Lung (tissue), 11 donors: ENCODE measurements at regions not wholly inside any gene's neighbourhood (a gene's known extent, or its start where the extent isn't known, plus 50 kb on each side); places are given as distances from the start of the nearest gene placed in this dataset.
A peak's percentile ranks its signal among the peaks of the same experiment; 100 is the strongest.

Experiments
- ATAC-seq: fragments of 200-7000 bp; cut with Tn5 transposase; one replicate; pipeline ENCODE4 v1.9.1; 2020; ENCODE audit warnings: moderate number of reproducible peaks; ENCODE audit not compliant: insufficient read depth, low FRiP score
- DNase-seq, 3 donors: peaks; one replicate each; pipeline ENCODE4 v3.0.0-alpha.2; 2013 to 2017
- H3K27ac ChIP-seq, 2 donors: one replicate each; pipeline ENCODE4 v1.5.1; 2013; ENCODE audit warnings: mild to moderate bottlenecking in 2 of 2, moderate library complexity in 2 of 2, control low read depth in 1 of 2, inconsistent platforms in 1 of 2, low read depth in 1 of 2, low read length in 1 of 2
- H3K27me3 ChIP-seq, 3 donors: one replicate each; pipeline ENCODE4 v1.5.1; 2013; ENCODE audit warnings: low read length in 2 of 3; ENCODE audit not compliant: control insufficient read depth in 3 of 3, insufficient read depth in 3 of 3
- H3K36me3 ChIP-seq, 4 donors: one replicate each; pipeline ENCODE4 v1.5.1; 2013; ENCODE audit warnings: low read length in 4 of 4, mild to moderate bottlenecking in 1 of 4, moderate library complexity in 1 of 4; ENCODE audit not compliant: control insufficient read depth in 4 of 4, insufficient read depth in 4 of 4
- H3K4me1 ChIP-seq, 5 donors: one replicate each; pipeline ENCODE4 v1.5.1; 2013; ENCODE audit warnings: low read length in 5 of 5, mild to moderate bottlenecking in 2 of 5, moderate library complexity in 1 of 5; ENCODE audit not compliant: control insufficient read depth in 5 of 5, insufficient read depth in 5 of 5
- H3K4me3 ChIP-seq: one replicate; pipeline ENCODE4 v1.5.1; 2013; ENCODE audit warnings: mild to moderate bottlenecking, control low read depth, moderate library complexity
- H3K9ac ChIP-seq, 2 donors: one replicate each; pipeline ENCODE4 v1.5.1; 2013; ENCODE audit warnings: low read length in 2 of 2, control low read depth in 1 of 2; ENCODE audit not compliant: insufficient read depth in 1 of 2
- H3K9me3 ChIP-seq, 4 donors: one replicate each; pipeline ENCODE4 v1.5.1; 2013; ENCODE audit warnings: low read length in 3 of 4, mild to moderate bottlenecking in 1 of 4, moderate library complexity in 1 of 4; ENCODE audit not compliant: control insufficient read depth in 4 of 4, insufficient read depth in 3 of 4
- WGBS, 2 donors: extraction: QIAGEN DNeasy Blood & Tissue Kit; methylation state at CpG; one replicate each; pipeline ENCODE4 v1.1.7; 2013; 5-methylcytosine and 5-hydroxymethylcytosine counted together
- TF ChIP-seq, protein P1 (sequence below): IDR thresholded peaks from 2 replicates; pipeline ENCODE4 v1.5.1; 2012; ENCODE audit warnings: mild to moderate bottlenecking; ENCODE audit errors: control extremely low read depth, extremely low read depth
- donor health status: control.
- donor health status: control.
- donor health status: Bipolar disorder and iron deficiency.
- donor health status: healthy.
- donor health status: DM: yes; HTN: yes; CAD: no.

DNA sequence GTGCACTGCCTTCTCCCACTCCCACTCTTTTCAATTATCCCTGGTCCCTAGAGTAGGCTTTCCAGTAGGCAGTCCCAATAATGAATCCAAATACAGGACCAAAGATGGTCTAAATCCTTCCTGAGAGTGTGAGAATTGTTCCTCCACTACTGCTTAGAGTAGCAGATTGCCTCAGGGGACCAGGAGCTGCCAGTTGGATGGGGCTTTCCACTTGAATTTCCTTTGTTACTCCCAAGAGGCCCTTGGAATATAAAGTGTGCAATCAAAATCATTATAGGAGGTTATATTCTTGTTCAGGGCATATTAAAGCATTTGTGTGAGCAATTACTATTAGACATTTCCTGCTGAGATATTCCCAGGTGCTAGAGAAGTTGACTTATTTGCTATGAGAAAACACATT, 156.6 kb upstream of the TLL1 start:
- Histone ChIP-seq H3K9ac (no peak overlapping the region), H3K36me3 (no peaks in the 10 kb centered on the region), H3K27ac (peak overlapping the region in 1 of 2 donors; percentile 15), H3K9me3 (no peaks in the 10 kb centered on the region), H3K4me1 (no peaks in the 10 kb centered on the region), H3K4me3 (no peak overlapping the region), H3K27me3 (no peaks in the 10 kb centered on the region)
- ATAC-seq (no peak), DNase-seq (no peak)
- TF ChIP-seq, protein P1, sequence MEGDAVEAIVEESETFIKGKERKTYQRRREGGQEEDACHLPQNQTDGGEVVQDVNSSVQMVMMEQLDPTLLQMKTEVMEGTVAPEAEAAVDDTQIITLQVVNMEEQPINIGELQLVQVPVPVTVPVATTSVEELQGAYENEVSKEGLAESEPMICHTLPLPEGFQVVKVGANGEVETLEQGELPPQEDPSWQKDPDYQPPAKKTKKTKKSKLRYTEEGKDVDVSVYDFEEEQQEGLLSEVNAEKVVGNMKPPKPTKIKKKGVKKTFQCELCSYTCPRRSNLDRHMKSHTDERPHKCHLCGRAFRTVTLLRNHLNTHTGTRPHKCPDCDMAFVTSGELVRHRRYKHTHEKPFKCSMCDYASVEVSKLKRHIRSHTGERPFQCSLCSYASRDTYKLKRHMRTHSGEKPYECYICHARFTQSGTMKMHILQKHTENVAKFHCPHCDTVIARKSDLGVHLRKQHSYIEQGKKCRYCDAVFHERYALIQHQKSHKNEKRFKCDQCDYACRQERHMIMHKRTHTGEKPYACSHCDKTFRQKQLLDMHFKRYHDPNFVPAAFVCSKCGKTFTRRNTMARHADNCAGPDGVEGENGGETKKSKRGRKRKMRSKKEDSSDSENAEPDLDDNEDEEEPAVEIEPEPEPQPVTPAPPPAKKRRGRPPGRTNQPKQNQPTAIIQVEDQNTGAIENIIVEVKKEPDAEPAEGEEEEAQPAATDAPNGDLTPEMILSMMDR: no peak

DNA sequence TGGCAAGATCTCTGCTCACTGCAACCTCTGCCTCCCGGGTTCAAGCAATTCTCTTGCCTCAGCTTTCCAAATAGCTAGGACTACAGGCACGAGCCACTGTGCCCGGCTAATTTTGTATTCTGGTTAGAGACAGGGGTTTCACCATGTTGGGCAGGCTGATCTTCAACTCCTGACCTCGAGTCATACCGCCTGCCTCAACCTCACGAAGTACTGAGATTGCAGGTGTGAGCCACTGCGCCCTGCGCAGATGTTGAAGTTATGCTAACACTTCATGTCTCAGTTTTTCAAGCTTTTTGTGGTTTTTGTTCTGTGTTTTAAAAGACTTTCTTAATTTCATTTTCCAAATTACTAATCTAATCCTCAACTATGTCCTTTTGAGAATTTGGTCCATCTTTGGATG, 154.4 kb upstream of the TLL1 start:
- Histone ChIP-seq H3K4me3 (no peak overlapping the region), H3K4me1 (no peaks in the 10 kb centered on the region), H3K27me3 (no peaks in the 10 kb centered on the region), H3K27ac (no peak overlapping the region), H3K36me3 (no peaks in the 10 kb centered on the region), H3K9ac (no peak overlapping the region), H3K9me3 (no peaks in the 10 kb centered on the region)
- ATAC-seq (no peak), DNase-seq (no peak)
- TF ChIP-seq, protein P1: no peak
- 94 to 95% methylated on average over 8 of the region's 8 CpGs for WGBS, 2 donors

DNA sequence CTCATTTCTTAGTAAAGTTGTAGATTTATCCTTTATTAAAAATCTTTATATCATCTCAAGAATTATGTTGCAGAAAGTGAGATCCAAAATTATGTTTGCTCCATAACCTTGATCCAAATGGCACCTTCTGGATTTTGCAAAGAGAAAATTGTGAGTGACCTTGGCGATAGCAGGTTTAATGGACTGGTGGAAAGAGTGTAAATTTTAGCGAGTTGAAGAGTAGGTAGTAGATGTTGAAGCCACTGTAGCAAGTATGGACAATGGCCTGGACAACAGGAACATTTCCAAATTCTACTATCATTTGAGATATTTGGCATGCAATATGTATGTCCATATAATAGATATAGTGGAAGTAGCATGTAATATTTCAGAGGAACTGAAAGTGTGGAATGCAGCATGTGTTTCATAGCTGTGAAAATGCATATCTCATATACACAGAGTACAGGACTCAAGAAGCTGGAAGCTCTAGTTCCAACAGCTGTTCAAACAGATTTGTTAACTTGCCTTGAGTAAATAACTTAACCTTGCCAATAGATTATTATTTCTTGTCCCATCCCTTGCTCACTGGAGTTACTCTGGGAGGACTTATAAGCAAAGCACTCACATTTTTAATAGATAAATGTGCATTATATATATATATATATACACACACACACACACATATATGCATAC, 152.5 kb upstream of the TLL1 start:
- WGBS, 2 donors: 92 to 97% methylated on average over 2 of the region's 2 CpGs
- H3K36me3 ChIP-seq: no peaks in the 10 kb centered on the region
- H3K9me3 ChIP-seq: no peaks in the 10 kb centered on the region
- no peaks in the 10 kb centered on the region for H3K4me1 ChIP-seq
- ATAC-seq (no peak), DNase-seq (peak in 1 of 3 donors; percentile 13)
- TF ChIP-seq, protein P1: no peak
- H3K27me3 ChIP-seq: no peaks in the 10 kb centered on the region
- no peak overlapping the region for H3K9ac ChIP-seq
- no peak overlapping the region for H3K27ac ChIP-seq
- H3K4me3 ChIP-seq: no peak overlapping the region

DNA sequence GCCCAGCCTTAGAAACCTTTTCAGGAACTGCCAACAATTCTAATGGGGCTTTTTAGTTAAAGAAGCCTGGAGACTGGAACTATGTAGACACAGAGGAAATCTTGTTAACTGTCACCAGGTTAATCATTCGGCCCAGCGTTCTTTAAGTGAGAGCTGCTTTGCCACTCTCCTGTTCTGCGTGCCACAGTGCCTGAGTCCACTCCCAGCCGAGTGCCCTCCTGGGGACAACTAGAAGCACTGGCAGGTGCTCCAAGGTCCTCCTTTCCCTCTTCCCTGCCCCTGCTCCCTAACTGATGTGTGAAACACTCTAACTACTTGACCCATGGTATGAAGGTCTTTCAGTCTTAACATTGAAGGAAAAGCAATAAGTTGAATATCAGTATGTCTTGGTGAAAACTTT, 151.2 kb upstream of the TLL1 start:
- 46 to 49% methylated on average over 4 of the region's 4 CpGs for WGBS, 2 donors
- Histone ChIP-seq H3K4me3 (no peak overlapping the region), H3K27me3 (no peaks in the 10 kb centered on the region), H3K36me3 (no peaks in the 10 kb centered on the region), H3K9ac (no peak overlapping the region), H3K4me1 (no peaks in the 10 kb centered on the region), H3K27ac (no peak overlapping the region), H3K9me3 (no peaks in the 10 kb centered on the region)
- DNase-seq (no peak), ATAC-seq (no peak)
- TF ChIP-seq, protein P1: no peak
